OCI-LY1 (cell line): ENCODE measurements at regions not wholly inside any gene's neighbourhood (a gene's known extent, or its start where the extent isn't known, plus 50 kb on each side); places are given as distances from the start of the nearest gene placed in this dataset.

Experiments
- H2AFZ ChIP-seq: fragments of 200-600 bp; sonication (generic), shearing (Covaris generic); 2 replicates; pipeline ENCODE4 v1.6.0; 2014; ENCODE audit warnings: antibody characterized with exemption, mild to moderate bottlenecking, low read length
- H3F3A ChIP-seq: fragments of 200-600 bp; sonication (generic), shearing (Covaris generic); 2 replicates; pipeline ENCODE4 v1.6.0; 2014; ENCODE audit warnings: mild to moderate bottlenecking, antibody characterized with exemption, low read length, moderate library complexity; ENCODE audit not compliant: insufficient read depth
- H3K27ac ChIP-seq: fragments of 200-600 bp; sonication (generic); 2 replicates; pipeline ENCODE4 v1.5.1; 2014; ENCODE audit warnings: low read length, mixed run types, mild to moderate bottlenecking, low read depth; ENCODE audit not compliant: poor library complexity, severe bottlenecking
- H3K27me3 ChIP-seq: fragments of 200-600 bp; sonication (generic); 2 replicates; pipeline ENCODE4 v1.6.0; 2014; ENCODE audit warnings: antibody characterized with exemption, mild to moderate bottlenecking, low read length, moderate library complexity; ENCODE audit not compliant: insufficient read depth
- H3K36me3 ChIP-seq: fragments of 200-600 bp; sonication (generic); 2 replicates; pipeline ENCODE4 v1.6.1; 2014; ENCODE audit warnings: mild to moderate bottlenecking, antibody characterized with exemption, low read length, moderate library complexity, mixed read lengths; ENCODE audit not compliant: insufficient read depth
- H3K4me1 ChIP-seq: fragments of 200-600 bp; sonication (generic); 2 replicates; pipeline ENCODE4 v1.5.1; 2014; ENCODE audit warnings: mild to moderate bottlenecking, low read length, moderate library complexity; ENCODE audit not compliant: insufficient read depth, severe bottlenecking
- H3K4me2 ChIP-seq: fragments of 200-600 bp; sonication (generic), shearing (Covaris generic); 2 replicates; pipeline ENCODE4 v1.6.1; 2014; ENCODE audit warnings: low read length
- H3K4me3 ChIP-seq: fragments of 200-600 bp; sonication (generic); 2 replicates; pipeline ENCODE4 v1.5.1; 2014; ENCODE audit warnings: low read length, low read depth, mild to moderate bottlenecking, mixed read lengths; ENCODE audit not compliant: poor library complexity, severe bottlenecking
- H3K79me2 ChIP-seq: fragments of 200-600 bp; shearing (Covaris generic); 2 replicates; pipeline ENCODE4 v1.6.1; 2016; ENCODE audit warnings: mixed run types, low read length, mixed read lengths; ENCODE audit not compliant: insufficient read depth
- H3K9ac ChIP-seq: fragments of 200-600 bp; sonication (generic), shearing (Covaris generic); 2 replicates; pipeline ENCODE4 v1.6.1; 2014; ENCODE audit warnings: mild to moderate bottlenecking, low read length, mixed read lengths
- H3K9me2 ChIP-seq: fragments of 200-600 bp; sonication (generic), shearing (Covaris generic); 2 replicates; pipeline ENCODE4 v1.6.1; 2014; ENCODE audit warnings: low read depth, mild to moderate bottlenecking, low read length, mixed read lengths
- H3K9me3 ChIP-seq: fragments of 200-600 bp; shearing (Covaris generic); 2 replicates; pipeline ENCODE4 v1.6.1; 2014; ENCODE audit warnings: low read length, mixed read lengths
- H4K20me1 ChIP-seq: fragments of 200-600 bp; sonication (generic), shearing (Covaris generic); 2 replicates; pipeline ENCODE4 v1.6.0; 2016; ENCODE audit warnings: mild to moderate bottlenecking, low read length; ENCODE audit not compliant: insufficient read depth
- EZH2 ChIP-seq: fragments of 200-600 bp; sonication (generic), shearing (Covaris generic); IDR thresholded peaks from 2 replicates; pipeline ENCODE4 v1.8.0; 2017; ENCODE audit warnings: borderline replicate concordance, mixed run types, mild to moderate bottlenecking, antibody characterized with exemption, low read length, moderate library complexity, mixed read lengths
- TF ChIP-seq, protein P1 (sequence below): fragments of 200-600 bp; sonication (generic), shearing (Covaris generic); IDR thresholded peaks from 2 replicates; pipeline ENCODE4 v1.5.1; 2017; ENCODE audit warnings: mild to moderate bottlenecking, antibody characterized with exemption, low read length, moderate library complexity, mixed read lengths

DNA sequence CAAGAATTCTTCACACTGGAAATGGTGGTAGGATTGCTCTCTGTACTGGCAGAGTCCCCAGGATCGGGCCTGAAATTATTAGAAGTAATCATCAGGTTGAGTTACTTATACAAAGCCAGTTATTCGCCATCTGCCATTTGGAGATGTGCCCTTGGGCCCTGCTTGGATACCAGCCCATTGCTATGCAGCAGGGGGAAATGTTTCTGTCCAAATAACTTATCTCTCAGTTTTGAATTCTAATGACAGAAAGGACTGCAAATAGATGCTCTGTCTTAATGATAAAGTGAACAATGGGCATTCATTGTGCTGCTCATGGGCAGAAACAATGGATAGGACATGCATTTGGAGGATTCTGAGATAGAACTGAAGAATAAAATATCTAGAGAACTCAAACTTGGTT is 139.1 kb upstream of the PELI2 start:
- H2AFZ ChIP-seq: no peak overlapping the region
- no peaks in the 10 kb centered on the region for H3K27me3 ChIP-seq
- no peaks in the 10 kb centered on the region for H3K36me3 ChIP-seq
- no peak overlapping the region for H3K9ac ChIP-seq
- H4K20me1 ChIP-seq: no peaks in the 10 kb centered on the region
- no peaks in the 10 kb centered on the region for H3F3A ChIP-seq
- no peak overlapping the region for H3K4me3 ChIP-seq
- no peak for TF ChIP-seq EZH2
- TF ChIP-seq, protein P1, sequence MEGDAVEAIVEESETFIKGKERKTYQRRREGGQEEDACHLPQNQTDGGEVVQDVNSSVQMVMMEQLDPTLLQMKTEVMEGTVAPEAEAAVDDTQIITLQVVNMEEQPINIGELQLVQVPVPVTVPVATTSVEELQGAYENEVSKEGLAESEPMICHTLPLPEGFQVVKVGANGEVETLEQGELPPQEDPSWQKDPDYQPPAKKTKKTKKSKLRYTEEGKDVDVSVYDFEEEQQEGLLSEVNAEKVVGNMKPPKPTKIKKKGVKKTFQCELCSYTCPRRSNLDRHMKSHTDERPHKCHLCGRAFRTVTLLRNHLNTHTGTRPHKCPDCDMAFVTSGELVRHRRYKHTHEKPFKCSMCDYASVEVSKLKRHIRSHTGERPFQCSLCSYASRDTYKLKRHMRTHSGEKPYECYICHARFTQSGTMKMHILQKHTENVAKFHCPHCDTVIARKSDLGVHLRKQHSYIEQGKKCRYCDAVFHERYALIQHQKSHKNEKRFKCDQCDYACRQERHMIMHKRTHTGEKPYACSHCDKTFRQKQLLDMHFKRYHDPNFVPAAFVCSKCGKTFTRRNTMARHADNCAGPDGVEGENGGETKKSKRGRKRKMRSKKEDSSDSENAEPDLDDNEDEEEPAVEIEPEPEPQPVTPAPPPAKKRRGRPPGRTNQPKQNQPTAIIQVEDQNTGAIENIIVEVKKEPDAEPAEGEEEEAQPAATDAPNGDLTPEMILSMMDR: no peak
- no peaks in the 10 kb centered on the region for H3K79me2 ChIP-seq
- H3K4me1 ChIP-seq: no peaks in the 10 kb centered on the region
- H3K4me2 ChIP-seq: no peak overlapping the region
- H3K9me3 ChIP-seq: no peaks in the 10 kb centered on the region
- no peaks in the 10 kb centered on the region for H3K9me2 ChIP-seq
- no peak overlapping the region for H3K27ac ChIP-seq

DNA sequence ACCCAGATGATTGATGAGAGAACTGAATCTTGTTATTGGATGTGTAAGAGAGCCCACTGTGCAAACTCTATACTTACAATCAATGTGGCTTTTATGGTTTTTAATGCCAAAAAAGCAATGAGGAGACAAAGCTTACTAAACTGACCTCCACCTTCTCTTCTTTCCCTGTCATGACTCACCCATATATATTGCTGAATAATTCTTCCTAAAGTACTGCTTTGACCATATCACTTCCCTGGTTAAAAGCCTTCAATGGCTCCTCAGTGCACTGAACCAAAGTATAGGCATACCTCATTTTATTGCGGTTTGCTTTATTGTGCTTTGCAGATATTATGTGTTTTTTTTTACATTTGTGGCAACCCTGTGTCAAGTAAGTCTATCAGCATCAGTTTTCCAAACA is 138.4 kb upstream of the PELI2 start:
- Histone ChIP-seq H3K27me3 (no peaks in the 10 kb centered on the region), H3K4me2 (no peak overlapping the region), H3K4me1 (no peaks in the 10 kb centered on the region), H3K9me2 (no peaks in the 10 kb centered on the region), H2AFZ (no peak overlapping the region), H3F3A (no peaks in the 10 kb centered on the region), H3K9ac (no peak overlapping the region), H3K79me2 (no peaks in the 10 kb centered on the region), H3K4me3 (no peak overlapping the region), H3K27ac (no peak overlapping the region), H3K9me3 (no peaks in the 10 kb centered on the region), H4K20me1 (no peaks in the 10 kb centered on the region), H3K36me3 (no peaks in the 10 kb centered on the region)
- TF ChIP-seq, protein P1: no peak
- no peak for TF ChIP-seq EZH2

DNA sequence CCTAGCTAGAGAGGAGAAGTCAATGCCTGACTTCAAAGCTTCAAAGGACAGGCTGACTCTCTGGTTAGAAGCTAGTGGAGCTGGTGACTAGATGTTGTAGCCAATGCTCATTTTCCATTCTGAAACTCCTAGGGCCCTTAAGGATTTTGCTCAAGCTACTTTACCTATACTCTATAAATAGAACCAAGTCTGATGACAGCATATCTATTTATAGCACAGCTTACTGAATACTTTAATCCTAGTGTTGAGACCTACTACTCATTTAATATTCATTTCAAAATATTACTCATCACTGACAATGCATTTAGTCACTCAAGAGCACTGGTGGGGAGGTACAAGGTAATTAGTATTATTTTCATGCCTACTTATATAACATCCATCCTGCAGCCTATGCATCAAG is 137.2 kb upstream of the PELI2 start:
- H3K27ac ChIP-seq: no peak overlapping the region
- H4K20me1 ChIP-seq: no peaks in the 10 kb centered on the region
- H3K4me3 ChIP-seq: no peak overlapping the region
- H3K9me2 ChIP-seq: no peaks in the 10 kb centered on the region
- H3K4me2 ChIP-seq: no peak overlapping the region
- no peak overlapping the region for H2AFZ ChIP-seq
- no peaks in the 10 kb centered on the region for H3K36me3 ChIP-seq
- no peaks in the 10 kb centered on the region for H3K4me1 ChIP-seq
- H3K9me3 ChIP-seq: no peaks in the 10 kb centered on the region
- TF ChIP-seq EZH2: no peak
- TF ChIP-seq, protein P1: no peak
- H3K27me3 ChIP-seq: no peaks in the 10 kb centered on the region
- H3K79me2 ChIP-seq: no peaks in the 10 kb centered on the region
- H3F3A ChIP-seq: no peaks in the 10 kb centered on the region
- no peak overlapping the region for H3K9ac ChIP-seq
